T-helper 2 cell treated with Interferon-gamma antibody and Interleukin-4, amounts not matched to agents 5 μg/mL and 100 μg/mL, for 36 hours (primary cell): ENCODE measurements at regions not wholly inside any gene's neighbourhood (a gene's known extent, or its start where the extent isn't known, plus 50 kb on each side); places are given as distances from the start of the nearest gene placed in this dataset.

Source experiments
- DNase-seq: peaks from one replicate; pipeline ENCODE4 v3.0.0; 2021; ENCODE audit warnings: low spot score
- H3K27ac Mint-ChIP-seq: one replicate; pipeline ENCODE4 v1.8.0; 2021; ENCODE audit warnings: mild to moderate bottlenecking, mixed read lengths
- H3K27me3 Mint-ChIP-seq: one replicate; pipeline ENCODE4 v1.8.0; 2021; ENCODE audit warnings: low read depth, mixed read lengths
- H3K36me3 Mint-ChIP-seq: one replicate; pipeline ENCODE4 v1.8.0; 2021; ENCODE audit warnings: low read depth, mixed read lengths
- H3K4me1 Mint-ChIP-seq: one replicate; pipeline ENCODE4 v1.8.0; 2021; ENCODE audit warnings: low read depth, mixed read lengths
- H3K4me3 Mint-ChIP-seq: one replicate; pipeline ENCODE4 v1.8.0; 2022; ENCODE audit warnings: mild to moderate bottlenecking, moderate library complexity, mixed read lengths
- H3K9me3 Mint-ChIP-seq: one replicate; pipeline ENCODE4 v1.8.0; 2021; ENCODE audit warnings: mixed read lengths

GRCh38 chr18:39359636-39360035 is 1794.0 kb upstream of the CELF4 start:
- DNase-seq: no peak
- H3K36me3 Mint-ChIP-seq: no peaks in the 10 kb centered on the region
- H3K9me3 Mint-ChIP-seq: peaks cover 12% of the 10 kb centered on the region
- no peaks in the 10 kb centered on the region for H3K4me1 Mint-ChIP-seq
- no peak overlapping the region for H3K27ac Mint-ChIP-seq
- H3K4me3 Mint-ChIP-seq: no peak overlapping the region
- H3K27me3 Mint-ChIP-seq: no peaks in the 10 kb centered on the region

GRCh38 chr18:39350945-39351344 is 1785.3 kb upstream of the CELF4 start:
- H3K27ac Mint-ChIP-seq: no peak overlapping the region
- no peaks in the 10 kb centered on the region for H3K27me3 Mint-ChIP-seq
- no peaks in the 10 kb centered on the region for H3K4me1 Mint-ChIP-seq

GRCh38 chr18:39349801-39350200 is 1784.2 kb upstream of the CELF4 start:
- no peak overlapping the region for H3K4me3 Mint-ChIP-seq
- no peaks in the 10 kb centered on the region for H3K4me1 Mint-ChIP-seq
- no peak for DNase-seq
- H3K27me3 Mint-ChIP-seq: no peaks in the 10 kb centered on the region
- H3K9me3 Mint-ChIP-seq: no peaks in the 10 kb centered on the region
- no peaks in the 10 kb centered on the region for H3K36me3 Mint-ChIP-seq
- no peak overlapping the region for H3K27ac Mint-ChIP-seq

More at GRCh38 chr18:39350945-39351344, 1785.3 kb upstream of the CELF4 start:
- Mint-ChIP-seq H3K4me3 (no peak overlapping the region), H3K36me3 (no peaks in the 10 kb centered on the region), H3K9me3 (no peaks in the 10 kb centered on the region)
- DNase-seq: no peak

GRCh38 chr18:39348757-39349156 is 1783.2 kb upstream of the CELF4 start:
- DNase-seq: no peak
- no peaks in the 10 kb centered on the region for H3K27me3 Mint-ChIP-seq
- H3K9me3 Mint-ChIP-seq: no peaks in the 10 kb centered on the region
- H3K27ac Mint-ChIP-seq: no peak overlapping the region
- H3K36me3 Mint-ChIP-seq: no peaks in the 10 kb centered on the region
- H3K4me1 Mint-ChIP-seq: no peaks in the 10 kb centered on the region
- no peak overlapping the region for H3K4me3 Mint-ChIP-seq

- no peaks in the 10 kb centered on the region for H3K4me1 Mint-ChIP-seq
- H3K36me3 Mint-ChIP-seq: no peaks in the 10 kb centered on the region
- H3K27ac Mint-ChIP-seq: no peak overlapping the region
- no peak for DNase-seq
- H3K4me3 Mint-ChIP-seq: no peak overlapping the region
- no peaks in the 10 kb centered on the region for H3K27me3 Mint-ChIP-seq
- H3K9me3 Mint-ChIP-seq: peaks cover 7% of the 10 kb centered on the region
Measured at GRCh38 chr18:39347701-39348100, 1782.1 kb upstream of the CELF4 start.

- peaks cover 12% of the 10 kb centered on the region for H3K9me3 Mint-ChIP-seq
Measured at GRCh38 chr18:39346916-39347315, 1781.3 kb upstream of the CELF4 start.

GRCh38 chr18:39345321-39345720 is 1779.7 kb upstream of the CELF4 start:
- no peak for DNase-seq
- peaks cover 12% of the 10 kb centered on the region for H3K9me3 Mint-ChIP-seq
- H3K27ac Mint-ChIP-seq: no peak overlapping the region
- H3K4me3 Mint-ChIP-seq: no peak overlapping the region
- H3K27me3 Mint-ChIP-seq: no peaks in the 10 kb centered on the region
- H3K4me1 Mint-ChIP-seq: no peaks in the 10 kb centered on the region
- H3K36me3 Mint-ChIP-seq: no peaks in the 10 kb centered on the region

More at GRCh38 chr18:39346916-39347315, 1781.3 kb upstream of the CELF4 start:
- H3K27ac Mint-ChIP-seq: no peak overlapping the region
- H3K4me1 Mint-ChIP-seq: no peaks in the 10 kb centered on the region
- no peak overlapping the region for H3K4me3 Mint-ChIP-seq
- H3K36me3 Mint-ChIP-seq: no peaks in the 10 kb centered on the region
- no peaks in the 10 kb centered on the region for H3K27me3 Mint-ChIP-seq
- no peak for DNase-seq

GRCh38 chr18:39344487-39344886 is 1778.9 kb upstream of the CELF4 start:
- no peak for DNase-seq
- no peaks in the 10 kb centered on the region for H3K27me3 Mint-ChIP-seq
- H3K4me1 Mint-ChIP-seq: no peaks in the 10 kb centered on the region
- no peak overlapping the region for H3K27ac Mint-ChIP-seq
- H3K36me3 Mint-ChIP-seq: no peaks in the 10 kb centered on the region
- no peak overlapping the region for H3K4me3 Mint-ChIP-seq
- H3K9me3 Mint-ChIP-seq: peaks cover 12% of the 10 kb centered on the region

- Mint-ChIP-seq H3K4me1 (no peaks in the 10 kb centered on the region), H3K27ac (no peak overlapping the region), H3K27me3 (no peaks in the 10 kb centered on the region), H3K4me3 (no peak overlapping the region), H3K36me3 (no peaks in the 10 kb centered on the region), H3K9me3 (peaks cover 16% of the 10 kb centered on the region)
- no peak for DNase-seq
Measured at GRCh38 chr18:39341129-39341528, 1775.5 kb upstream of the CELF4 start.

- H3K9me3 Mint-ChIP-seq: peaks cover 16% of the 10 kb centered on the region
- no peak overlapping the region for H3K4me3 Mint-ChIP-seq
- no peak for DNase-seq
- no peaks in the 10 kb centered on the region for H3K4me1 Mint-ChIP-seq
- no peaks in the 10 kb centered on the region for H3K27me3 Mint-ChIP-seq
- H3K27ac Mint-ChIP-seq: no peak overlapping the region
- H3K36me3 Mint-ChIP-seq: no peaks in the 10 kb centered on the region
Measured at GRCh38 chr18:39340418-39340817, 1774.8 kb upstream of the CELF4 start.

- Mint-ChIP-seq H3K27ac (no peak overlapping the region), H3K9me3 (no peaks in the 10 kb centered on the region), H3K4me3 (no peak overlapping the region), H3K4me1 (no peaks in the 10 kb centered on the region), H3K36me3 (no peaks in the 10 kb centered on the region), H3K27me3 (no peaks in the 10 kb centered on the region)
- no peak for DNase-seq
Measured at GRCh38 chr18:39329496-39330275, 1764.1 kb upstream of the CELF4 start.

- Mint-ChIP-seq H3K27ac (no peak overlapping the region), H3K36me3 (no peaks in the 10 kb centered on the region), H3K4me1 (no peaks in the 10 kb centered on the region), H3K4me3 (no peak overlapping the region), H3K27me3 (no peaks in the 10 kb centered on the region), H3K9me3 (no peaks in the 10 kb centered on the region)
- no peak for DNase-seq
Measured at GRCh38 chr18:39326772-39327171, 1761.2 kb upstream of the CELF4 start.

GRCh38 chr18:39325973-39326372 is 1760.4 kb upstream of the CELF4 start:
- H3K4me1 Mint-ChIP-seq: no peaks in the 10 kb centered on the region
- no peaks in the 10 kb centered on the region for H3K9me3 Mint-ChIP-seq
- no peaks in the 10 kb centered on the region for H3K27me3 Mint-ChIP-seq
- H3K4me3 Mint-ChIP-seq: no peak overlapping the region
- H3K27ac Mint-ChIP-seq: no peak overlapping the region
- no peaks in the 10 kb centered on the region for H3K36me3 Mint-ChIP-seq
- DNase-seq: no peak

- Mint-ChIP-seq H3K27ac (no peak overlapping the region), H3K4me1 (no peaks in the 10 kb centered on the region), H3K9me3 (no peaks in the 10 kb centered on the region), H3K4me3 (no peak overlapping the region), H3K27me3 (no peaks in the 10 kb centered on the region), H3K36me3 (no peaks in the 10 kb centered on the region)
- DNase-seq: no peak
Measured at GRCh38 chr18:39319141-39319540, 1753.5 kb upstream of the CELF4 start.

GRCh38 chr18:39318462-39318861 is 1752.9 kb upstream of the CELF4 start:
- Mint-ChIP-seq H3K9me3 (no peaks in the 10 kb centered on the region), H3K27ac (no peak overlapping the region), H3K4me3 (no peak overlapping the region), H3K27me3 (no peaks in the 10 kb centered on the region), H3K36me3 (no peaks in the 10 kb centered on the region), H3K4me1 (no peaks in the 10 kb centered on the region)
- no peak for DNase-seq
